ENCODE measurements at regions not wholly inside any gene's neighbourhood (a gene's known extent, or its start where the extent isn't known, plus 50 kb on each side); places are given as distances from the start of the nearest gene placed in this dataset.

- no peak for TF ChIP-seq CTCF (IDR thresholded peaks at IDR 0.05; ENCODE audit: insufficient read depth, low read depth, low read length)
- H3K36me3 ChIP-seq (ENCODE audit: control insufficient read depth, insufficient read depth, low read length), result no peaks in the 10 kb centered on the region
- H3K4me3 ChIP-seq (ENCODE audit: low read depth, low read length), result no peak overlapping the region
- no peak for DNase-seq (ENCODE audit: low read depth)
- CTCF ChIA-PET, result no interaction called here
- POLR2A ChIA-PET, result no interaction called here
- no peaks in the 10 kb centered on the region for H3K27me3 ChIP-seq (ENCODE audit: control insufficient read depth, insufficient read depth, low read length)
Measured at GRCh38 chr18:60050821-60051220, 151.0 kb downstream of the PMAIP1 start.

DNA sequence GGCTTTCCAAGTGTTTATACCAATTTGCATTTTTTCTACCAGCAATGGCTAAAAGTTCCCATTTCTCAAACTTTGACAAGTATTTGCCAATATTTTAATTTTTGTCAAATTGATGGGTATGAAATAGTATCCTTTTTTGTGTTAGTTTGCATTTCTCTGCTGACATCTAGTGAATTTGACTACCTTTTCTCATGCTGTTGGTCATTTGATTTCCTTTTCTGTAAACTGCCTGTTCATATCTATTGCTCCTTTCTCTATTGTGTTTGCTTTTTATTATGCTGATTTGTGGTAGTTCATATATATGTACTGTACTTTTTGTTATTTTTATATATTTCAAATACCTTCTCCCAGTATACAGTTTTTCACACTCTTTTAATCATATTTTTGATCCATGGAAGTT is 149.4 kb downstream of the PMAIP1 start:
- no peak for TF ChIP-seq CTCF (IDR thresholded peaks at IDR 0.05; ENCODE audit: insufficient read depth, low read depth, low read length)
- CTCF ChIA-PET, result no interaction called here
- Histone ChIP-seq H3K27me3 (ENCODE audit: control insufficient read depth, insufficient read depth, low read length) (no peaks in the 10 kb centered on the region), H3K4me3 (ENCODE audit: low read depth, low read length) (no peak overlapping the region), H3K36me3 (ENCODE audit: control insufficient read depth, insufficient read depth, low read length) (no peaks in the 10 kb centered on the region)
- no peak for DNase-seq (ENCODE audit: low read depth)
- POLR2A ChIA-PET, result no interaction called here

DNA sequence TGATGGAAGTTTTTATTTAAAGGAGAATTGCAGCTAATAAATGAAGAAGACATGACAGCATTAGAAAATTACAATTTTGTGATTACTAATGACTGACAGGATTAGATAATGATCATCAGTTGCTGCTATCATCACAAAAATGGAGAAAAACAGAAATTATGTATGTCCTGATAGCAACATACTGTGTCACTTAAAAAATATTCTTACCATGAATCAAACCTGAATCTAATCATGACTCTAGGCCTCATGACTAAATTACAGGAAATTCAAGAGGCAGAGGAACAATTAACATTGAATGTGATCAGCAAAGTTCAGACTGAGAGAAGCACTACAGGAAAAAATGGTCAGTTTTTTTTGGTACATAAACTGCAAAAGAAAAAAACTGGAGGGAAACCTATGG is 147.8 kb downstream of the PMAIP1 start:
- no peaks in the 10 kb centered on the region for H3K36me3 ChIP-seq (ENCODE audit: control insufficient read depth, insufficient read depth, low read length)
- POLR2A ChIA-PET, result no interaction called here
- H3K27me3 ChIP-seq (ENCODE audit: control insufficient read depth, insufficient read depth, low read length), result no peaks in the 10 kb centered on the region
- DNase-seq (ENCODE audit: low read depth), result no peak
- CTCF ChIA-PET, result no interaction called here
- no peak for TF ChIP-seq CTCF (IDR thresholded peaks at IDR 0.05; ENCODE audit: insufficient read depth, low read depth, low read length)
- H3K4me3 ChIP-seq (ENCODE audit: low read depth, low read length), result no peak overlapping the region

DNA sequence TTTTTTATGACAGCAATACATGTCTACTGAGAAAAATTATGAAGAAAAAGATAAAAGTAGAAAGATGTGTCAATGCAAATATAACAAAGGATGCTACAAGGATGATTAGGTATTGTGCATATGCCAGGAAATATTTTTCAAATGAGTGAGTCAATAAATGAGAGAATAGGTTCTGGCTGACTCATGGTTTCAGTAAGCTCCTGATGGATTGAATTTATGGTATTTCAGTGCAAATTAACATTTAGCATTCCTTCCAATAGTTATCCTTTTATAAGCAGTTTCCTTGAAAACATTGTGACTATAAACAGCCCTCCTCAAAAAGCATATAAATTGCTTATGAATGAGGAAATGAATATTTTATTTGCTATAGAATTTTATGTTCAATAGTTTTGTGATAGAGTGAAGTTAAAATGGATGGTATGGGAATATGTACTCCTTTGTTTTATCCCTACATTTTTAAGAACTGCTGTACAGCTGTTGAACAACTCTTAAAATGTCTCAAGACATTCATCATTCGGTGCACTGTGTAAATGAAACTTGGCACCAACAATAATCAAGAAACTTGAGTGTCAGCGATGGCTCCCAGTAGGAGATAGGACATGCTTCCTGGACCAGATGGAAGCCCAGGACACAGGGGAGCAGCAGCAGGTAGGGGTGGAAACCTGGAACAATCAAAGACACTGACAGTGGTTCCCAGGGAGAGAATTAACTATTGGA is 144.7 kb downstream of the PMAIP1 start:
- Histone ChIP-seq H3K27me3 (ENCODE audit: control insufficient read depth, insufficient read depth, low read length) (no peaks in the 10 kb centered on the region), H3K36me3 (ENCODE audit: control insufficient read depth, insufficient read depth, low read length) (no peaks in the 10 kb centered on the region), H3K4me3 (ENCODE audit: low read depth, low read length) (no peak overlapping the region)
- no peak for TF ChIP-seq CTCF (IDR thresholded peaks at IDR 0.05; ENCODE audit: insufficient read depth, low read depth, low read length)
- DNase-seq (ENCODE audit: low read depth), result peak; percentile 67
- ChIA-PET POLR2A (no interaction called here), CTCF (no interaction called here)

DNA sequence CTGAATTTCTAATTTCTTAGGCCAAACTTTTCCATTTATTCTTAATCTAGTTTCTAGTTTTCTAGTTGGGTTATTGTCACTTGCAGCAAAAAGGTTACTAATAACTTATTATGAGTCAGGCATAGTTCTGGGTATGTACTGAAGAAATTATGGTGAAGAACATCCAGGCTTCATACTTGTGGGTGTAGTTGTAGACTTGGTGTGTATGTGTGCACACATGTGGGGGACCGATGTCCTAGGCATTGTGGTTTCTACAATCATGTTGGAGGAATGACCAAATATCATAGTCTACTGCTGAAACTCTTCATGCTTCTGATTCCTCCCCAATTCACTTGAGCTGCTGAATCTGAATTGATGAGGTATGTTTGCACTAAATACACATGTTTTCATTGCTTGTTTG is 141.2 kb downstream of the PMAIP1 start:
- ChIA-PET CTCF (interaction anchor here (0.8 kb wide), 1 partner anchor 20 kb away, joined by 3 read pairs; no protein-coding TSS in a partner anchor), POLR2A (no interaction called here)

More for the DNA sequence above, 141.2 kb downstream of the PMAIP1 start:
- no peak for TF ChIP-seq CTCF (IDR thresholded peaks at IDR 0.05; ENCODE audit: insufficient read depth, low read depth, low read length)
- no peaks in the 10 kb centered on the region for H3K36me3 ChIP-seq (ENCODE audit: control insufficient read depth, insufficient read depth, low read length)
- H3K27me3 ChIP-seq (ENCODE audit: control insufficient read depth, insufficient read depth, low read length), result no peaks in the 10 kb centered on the region
- H3K4me3 ChIP-seq (ENCODE audit: low read depth, low read length), result no peak overlapping the region
- no peak for DNase-seq (ENCODE audit: low read depth)

Data from BJ (cell line).